ENCODE measurements at regions not wholly inside any gene's neighbourhood (a gene's known extent, or its start where the extent isn't known, plus 50 kb on each side); places are given as distances from the start of the nearest gene placed in this dataset.

GRCh38 chr11:45347348-45348082 is 61.4 kb upstream of the SYT13 start:
- no peak overlapping the region for H3K9ac ChIP-seq (ENCODE audit: low read length)
- H3K27me3 ChIP-seq (replicated peaks; ENCODE audit: insufficient read depth, low read length): no peaks in the 10 kb centered on the region
- no peaks in the 10 kb centered on the region for H3K9me3 ChIP-seq (replicated peaks; ENCODE audit: insufficient read depth, low read length)
- H2AFZ ChIP-seq (ENCODE audit: low read length): no peak overlapping the region
- no peaks in the 10 kb centered on the region for H3F3A ChIP-seq (ENCODE audit: insufficient read depth, low read length)
- no peaks in the 10 kb centered on the region for H3K36me3 ChIP-seq (replicated peaks; ENCODE audit: insufficient read depth, low read length)
- no peak overlapping the region for H3K4me2 ChIP-seq (ENCODE audit: low read depth, low read length)
- H4K20me1 ChIP-seq (ENCODE audit: insufficient read depth, low read length): no peaks in the 10 kb centered on the region
- H3K27ac ChIP-seq (ENCODE audit: low read length): no peak overlapping the region
- no peaks in the 10 kb centered on the region for H3K79me2 ChIP-seq (ENCODE audit: low read length)
- H3K9me2 ChIP-seq (replicated peaks; ENCODE audit: insufficient read depth, low read length): no peaks in the 10 kb centered on the region
- TF ChIP-seq EZH2 (optimal IDR thresholded peaks at IDR 0.05; ENCODE audit: low read depth, low read length): no peak
- no peak for TF ChIP-seq CTCF (IDR thresholded peaks at IDR 0.05; ENCODE audit: low read length)
- TF ChIP-seq EZH2phosphoT487 (IDR thresholded peaks at IDR 0.05; ENCODE audit: low read length): no peak
- H3K4me1 ChIP-seq (ENCODE audit: low read length): no peaks in the 10 kb centered on the region
- DNase-seq: no peak
- H3K4me3 ChIP-seq (ENCODE audit: low read length): no peak overlapping the region

- Histone ChIP-seq H2AFZ (ENCODE audit: low read length) (no peak overlapping the region), H3K4me2 (ENCODE audit: low read depth, low read length) (no peak overlapping the region), H4K20me1 (ENCODE audit: insufficient read depth, low read length) (no peaks in the 10 kb centered on the region), H3K4me3 (ENCODE audit: low read length) (no peak overlapping the region), H3K9ac (ENCODE audit: low read length) (no peak overlapping the region), H3K9me3 (replicated peaks; ENCODE audit: insufficient read depth, low read length) (no peaks in the 10 kb centered on the region), H3K27me3 (replicated peaks; ENCODE audit: insufficient read depth, low read length) (no peaks in the 10 kb centered on the region), H3K36me3 (replicated peaks; ENCODE audit: insufficient read depth, low read length) (no peaks in the 10 kb centered on the region), H3K27ac (ENCODE audit: low read length) (no peak overlapping the region), H3K4me1 (ENCODE audit: low read length) (0 out of 2 replicates have a peak, but pooled peaks cover under 1% of the 10 kb centered on the region), H3K9me2 (replicated peaks; ENCODE audit: insufficient read depth, low read length) (no peaks in the 10 kb centered on the region), H3K79me2 (ENCODE audit: low read length) (no peaks in the 10 kb centered on the region), H3F3A (ENCODE audit: insufficient read depth, low read length) (no peaks in the 10 kb centered on the region)
- TF ChIP-seq CTCF (IDR thresholded peaks at IDR 0.05; ENCODE audit: low read length): no peak
- DNase-seq: no peak
Observed at GRCh38 chr11:45345491-45345890, 59.4 kb upstream of the SYT13 start.

GRCh38 chr11:45344028-45344427 is 57.9 kb upstream of the SYT13 start:
- H3K4me1 ChIP-seq (ENCODE audit: low read length): 0 out of 2 replicates have a peak, but pooled peaks cover 3% of the 10 kb centered on the region
- H4K20me1 ChIP-seq (ENCODE audit: insufficient read depth, low read length): no peaks in the 10 kb centered on the region
- H3K36me3 ChIP-seq (replicated peaks; ENCODE audit: insufficient read depth, low read length): no peaks in the 10 kb centered on the region
- no peak for DNase-seq
- H3K4me2 ChIP-seq (ENCODE audit: low read depth, low read length): no peak overlapping the region
- TF ChIP-seq EZH2phosphoT487 (IDR thresholded peaks at IDR 0.05; ENCODE audit: low read length) (no peak), CTCF (IDR thresholded peaks at IDR 0.05; ENCODE audit: low read length) (no peak), EZH2 (optimal IDR thresholded peaks at IDR 0.05; ENCODE audit: low read depth, low read length) (no peak)
- no peak overlapping the region for H3K4me3 ChIP-seq (ENCODE audit: low read length)
- no peak overlapping the region for H3K27ac ChIP-seq (ENCODE audit: low read length)
- no peaks in the 10 kb centered on the region for H3K9me2 ChIP-seq (replicated peaks; ENCODE audit: insufficient read depth, low read length)
- H3K9ac ChIP-seq (ENCODE audit: low read length): no peak overlapping the region
- H3K79me2 ChIP-seq (ENCODE audit: low read length): no peaks in the 10 kb centered on the region
- no peaks in the 10 kb centered on the region for H3K9me3 ChIP-seq (replicated peaks; ENCODE audit: insufficient read depth, low read length)
- H2AFZ ChIP-seq (ENCODE audit: low read length): no peak overlapping the region
- H3K27me3 ChIP-seq (replicated peaks; ENCODE audit: insufficient read depth, low read length): no peaks in the 10 kb centered on the region
- no peaks in the 10 kb centered on the region for H3F3A ChIP-seq (ENCODE audit: insufficient read depth, low read length)

Data from MM.1S (cell line).